Caco-2 (cell line): ENCODE measurements at regions not wholly inside any gene's neighbourhood (a gene's known extent, or its start where the extent isn't known, plus 50 kb on each side); places are given as distances from the start of the nearest gene placed in this dataset.

ENCODE experiments used
- BruUV-seq: library from RNA; stranded (reverse); fragments of 400-500 nt; replicated peaks from 2 replicates; lab custom pipeline; 2021; lab: Mats Ljungman, UMichigan
- CTCF ChIA-PET: fragments of 300-600 bp; sonication (Branson Sonifier 250); formaldehyde crosslinking; loops from one replicate; lab custom pipeline; 2022; ENCODE audit warnings: antibody characterized with exemption; lab: Charles Lee
- POLR2A ChIA-PET: fragments of 300-600 bp; sonication (Branson Sonifier 250); formaldehyde crosslinking; loops from one replicate; lab custom pipeline; 2022; ENCODE audit warnings: antibody characterized with exemption; lab: Charles Lee
- DNase-seq, 2 experiments: peaks; one replicate each; pipeline versions ENCODE4 v3.0.0 to v3.0.0-alpha.2; 2020 to 2022
- H3K27me3 ChIP-seq: replicated peaks from 2 replicates; pipeline ENCODE4 v1.6.0; 2011; ENCODE audit warnings: low read length; ENCODE audit not compliant: control insufficient read depth, insufficient read depth
- H3K36me3 ChIP-seq: 2 replicates; pipeline ENCODE4 v1.5.1; 2011; ENCODE audit warnings: low read length; ENCODE audit not compliant: control insufficient read depth, insufficient read depth
- H3K4me1 ChIP-seq: fragments of 250-450 bp; sonication (Bioruptor Pico); 2 replicates; pipeline ENCODE4 v1.5.1; 2020; ENCODE audit warnings: mild to moderate bottlenecking
- H3K4me3 ChIP-seq: 2 replicates; pipeline ENCODE4 v1.5.1; 2011; ENCODE audit warnings: low read depth, mild to moderate bottlenecking, control low read depth, low read length
- H3K9me3 ChIP-seq: fragments of 250-450 bp; sonication (Bioruptor Pico); 2 replicates; pipeline ENCODE4 v1.5.1; 2020; ENCODE audit warnings: mild to moderate bottlenecking, moderate library complexity
- H3K27ac Mint-ChIP-seq: one replicate; pipeline ENCODE4 v1.8.0; 2022; ENCODE audit warnings: mixed read lengths; ENCODE audit not compliant: unreplicated experiment
- H3K27me3 Mint-ChIP-seq: one replicate; pipeline ENCODE4 v1.8.0; 2022; ENCODE audit warnings: mixed read lengths; ENCODE audit not compliant: insufficient read depth, unreplicated experiment
- H3K36me3 Mint-ChIP-seq: one replicate; pipeline ENCODE4 v1.8.0; 2022; ENCODE audit warnings: mild to moderate bottlenecking, mixed read lengths; ENCODE audit not compliant: insufficient read depth, unreplicated experiment
- H3K4me1 Mint-ChIP-seq: one replicate; pipeline ENCODE4 v1.8.0; 2022; ENCODE audit warnings: low read depth, mixed read lengths; ENCODE audit not compliant: unreplicated experiment
- H3K4me3 Mint-ChIP-seq: one replicate; pipeline ENCODE4 v1.8.0; 2022; ENCODE audit warnings: mild to moderate bottlenecking, moderate library complexity, mixed read lengths; ENCODE audit not compliant: unreplicated experiment
- H3K9me3 Mint-ChIP-seq: one replicate; pipeline ENCODE4 v1.8.0; 2022; ENCODE audit warnings: mixed read lengths; ENCODE audit not compliant: unreplicated experiment
- intact Hi-C: fragments of 100-400 bp; cut with micrococcal nuclease; formaldehyde crosslinking; loops from one replicate; pipeline ENCODE4 v1.10.0; 2022; ENCODE audit not compliant: unreplicated experiment
- TF ChIP-seq, protein P1 (sequence below), 2 experiments: fragments of 200-600 bp in 1 of 2; IDR thresholded peaks; 1 replicate in 1 of 2; 2 replicates in 1 of 2; pipeline versions ENCODE4 v1.5.1 to v1.8.0; 2011 to 2022; ENCODE audit warnings: antibody characterized with exemption in 1 of 2, control low read depth in 1 of 2, inconsistent platforms in 1 of 2, low read depth in 1 of 2, low read length in 1 of 2, mild to moderate bottlenecking in 1 of 2, moderate library complexity in 1 of 2; ENCODE audit not compliant: insufficient read depth in 1 of 2, severe bottlenecking in 1 of 2, unreplicated experiment in 1 of 2

DNA sequence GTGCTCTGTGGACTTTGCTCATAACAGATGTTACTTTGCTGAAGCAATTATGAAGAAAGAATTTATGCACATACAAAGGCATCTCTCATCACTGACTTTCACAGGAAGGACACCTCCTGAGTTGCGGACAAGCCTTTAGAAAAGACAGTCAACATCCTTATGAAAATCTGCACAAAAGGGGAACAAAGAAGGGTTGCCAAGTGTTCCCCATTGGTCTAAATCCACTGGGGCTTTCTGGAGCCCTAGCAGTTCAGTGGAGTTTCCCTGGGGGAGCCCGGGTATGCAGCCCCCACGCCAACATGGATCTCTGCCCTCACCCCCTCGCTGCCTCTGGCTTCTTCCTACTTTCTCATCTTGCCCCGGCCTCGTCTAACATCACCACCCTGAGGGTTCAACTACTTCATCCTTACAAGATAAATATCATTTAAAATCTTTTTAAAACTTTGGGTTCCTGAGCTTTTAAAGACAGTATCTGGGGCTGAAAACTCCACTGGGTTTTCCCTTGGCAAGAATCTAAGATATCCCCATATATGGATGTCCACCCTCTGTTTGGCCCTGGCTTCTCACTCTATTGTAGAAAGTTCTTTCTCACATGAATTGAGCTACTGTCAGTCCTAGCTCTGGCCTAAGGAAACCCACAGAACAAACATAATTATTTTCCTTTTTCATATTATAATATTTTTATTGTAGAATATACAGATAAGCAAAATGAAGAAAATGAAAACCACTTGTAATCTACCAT is 207.9 kb upstream of the RGMA start:
- no peaks in the 10 kb centered on the region for H3K9me3 Mint-ChIP-seq
- TF ChIP-seq, protein P1, sequence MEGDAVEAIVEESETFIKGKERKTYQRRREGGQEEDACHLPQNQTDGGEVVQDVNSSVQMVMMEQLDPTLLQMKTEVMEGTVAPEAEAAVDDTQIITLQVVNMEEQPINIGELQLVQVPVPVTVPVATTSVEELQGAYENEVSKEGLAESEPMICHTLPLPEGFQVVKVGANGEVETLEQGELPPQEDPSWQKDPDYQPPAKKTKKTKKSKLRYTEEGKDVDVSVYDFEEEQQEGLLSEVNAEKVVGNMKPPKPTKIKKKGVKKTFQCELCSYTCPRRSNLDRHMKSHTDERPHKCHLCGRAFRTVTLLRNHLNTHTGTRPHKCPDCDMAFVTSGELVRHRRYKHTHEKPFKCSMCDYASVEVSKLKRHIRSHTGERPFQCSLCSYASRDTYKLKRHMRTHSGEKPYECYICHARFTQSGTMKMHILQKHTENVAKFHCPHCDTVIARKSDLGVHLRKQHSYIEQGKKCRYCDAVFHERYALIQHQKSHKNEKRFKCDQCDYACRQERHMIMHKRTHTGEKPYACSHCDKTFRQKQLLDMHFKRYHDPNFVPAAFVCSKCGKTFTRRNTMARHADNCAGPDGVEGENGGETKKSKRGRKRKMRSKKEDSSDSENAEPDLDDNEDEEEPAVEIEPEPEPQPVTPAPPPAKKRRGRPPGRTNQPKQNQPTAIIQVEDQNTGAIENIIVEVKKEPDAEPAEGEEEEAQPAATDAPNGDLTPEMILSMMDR (IDR thresholded peaks at IDR 0.05; ENCODE audit: insufficient read depth in 1 of 2, low read depth in 1 of 2, low read length in 1 of 2, severe bottlenecking in 1 of 2, unreplicated experiment in 1 of 2), result no peak
- H3K4me3 Mint-ChIP-seq, result no peak overlapping the region
- Histone ChIP-seq H3K27me3 (no peaks in the 10 kb centered on the region), H3K4me3 (no peak overlapping the region), H3K9me3 (no peaks in the 10 kb centered on the region), H3K36me3 (no peaks in the 10 kb centered on the region), H3K4me1 (no peaks in the 10 kb centered on the region)
- peaks cover 5% of the 10 kb centered on the region for H3K27me3 Mint-ChIP-seq
- no TSS peak for BruUV-seq
- no peaks in the 10 kb centered on the region for H3K36me3 Mint-ChIP-seq
- no peak for DNase-seq
- no peaks in the 10 kb centered on the region for H3K4me1 Mint-ChIP-seq
- H3K27ac Mint-ChIP-seq, result no peak overlapping the region
- CTCF ChIA-PET, result no interaction called here
- POLR2A ChIA-PET, result no interaction called here
- intact Hi-C loops, result no loop called here

DNA sequence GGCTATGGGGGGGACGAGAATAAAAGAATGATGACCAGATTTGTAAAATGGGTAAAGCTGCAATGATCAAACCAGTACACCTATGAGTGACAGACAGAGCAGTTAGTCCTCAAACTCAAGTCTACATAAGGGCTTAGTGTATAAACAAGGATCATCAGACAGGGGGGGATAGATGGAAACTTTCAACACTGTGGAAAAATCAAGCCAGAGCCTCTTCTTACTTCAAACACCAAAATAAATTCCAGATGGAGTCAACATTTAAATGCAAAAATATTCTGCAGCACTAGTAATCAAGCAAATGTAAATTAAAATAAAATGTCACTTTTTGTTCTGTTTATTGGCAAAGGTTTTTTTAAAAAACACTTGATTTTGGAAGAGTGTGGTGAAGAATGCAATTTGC is 205.9 kb upstream of the RGMA start:
- DNase-seq, result no peak
- Histone ChIP-seq H3K4me3 (no peak overlapping the region), H3K4me1 (no peaks in the 10 kb centered on the region), H3K9me3 (no peaks in the 10 kb centered on the region), H3K27me3 (no peaks in the 10 kb centered on the region), H3K36me3 (no peaks in the 10 kb centered on the region)
- no peaks in the 10 kb centered on the region for H3K4me1 Mint-ChIP-seq
- H3K9me3 Mint-ChIP-seq, result no peaks in the 10 kb centered on the region
- ChIA-PET POLR2A (no interaction called here), CTCF (no interaction called here)
- BruUV-seq, result no TSS peak
- TF ChIP-seq, protein P1 (IDR thresholded peaks at IDR 0.05; ENCODE audit: insufficient read depth in 1 of 2, low read depth in 1 of 2, low read length in 1 of 2, severe bottlenecking in 1 of 2, unreplicated experiment in 1 of 2), result no peak
- no peaks in the 10 kb centered on the region for H3K36me3 Mint-ChIP-seq
- peaks cover 11% of the 10 kb centered on the region for H3K27me3 Mint-ChIP-seq
- intact Hi-C loops, result no loop called here
- no peak overlapping the region for H3K27ac Mint-ChIP-seq
- H3K4me3 Mint-ChIP-seq, result no peak overlapping the region

- no peak for DNase-seq
- Mint-ChIP-seq H3K27ac (no peak overlapping the region), H3K4me3 (no peak overlapping the region), H3K36me3 (no peaks in the 10 kb centered on the region), H3K4me1 (no peaks in the 10 kb centered on the region), H3K9me3 (no peaks in the 10 kb centered on the region), H3K27me3 (peaks cover 11% of the 10 kb centered on the region)
- TF ChIP-seq, protein P1 (IDR thresholded peaks at IDR 0.05; ENCODE audit: insufficient read depth in 1 of 2, low read depth in 1 of 2, low read length in 1 of 2, severe bottlenecking in 1 of 2, unreplicated experiment in 1 of 2), result no peak
- no peaks in the 10 kb centered on the region for H3K9me3 ChIP-seq
- intact Hi-C loops, result no loop called here
- CTCF ChIA-PET, result no interaction called here
- POLR2A ChIA-PET, result no interaction called here
- no peak overlapping the region for H3K4me3 ChIP-seq
- no TSS peak for BruUV-seq
- H3K27me3 ChIP-seq, result no peaks in the 10 kb centered on the region
- H3K4me1 ChIP-seq, result no peaks in the 10 kb centered on the region
- H3K36me3 ChIP-seq, result no peaks in the 10 kb centered on the region
These were observed 205.1 kb upstream of the RGMA start for GRCh38 chr15:93294066-93294465.
